ENCODE measurements at regions not wholly inside any gene's neighbourhood (a gene's known extent, or its start where the extent isn't known, plus 50 kb on each side); places are given as distances from the start of the nearest gene placed in this dataset.
"Not testable (repeated sequence)": the region's sequence is repeated elsewhere in the genome, so short reads cannot be mapped to it uniquely, and the experiment has no call there.

- no peak for DNase-seq (ENCODE audit: low read depth in 3 of 3, low spot score in 1 of 3)
Observed at GRCh38 chr6:133786016-133786415, 102.9 kb upstream of the TCF21 start.

- DNase-seq (ENCODE audit: low read depth in 3 of 3, low spot score in 1 of 3): no peak
Observed at GRCh38 chr6:133787122-133787521, 101.8 kb upstream of the TCF21 start.

- no peak for DNase-seq (ENCODE audit: low read depth in 3 of 3, low spot score in 1 of 3)
Observed at GRCh38 chr6:133787859-133788505, 100.9 kb upstream of the TCF21 start.

GRCh38 chr6:133788556-133788955, 100.4 kb upstream of the TCF21 start:
- DNase-seq (ENCODE audit: low read depth in 3 of 3, low spot score in 1 of 3): no peak

- not testable (repeated sequence) for DNase-seq (ENCODE audit: low read depth in 3 of 3, low spot score in 1 of 3)
Observed at GRCh38 chr6:133789449-133789848, 99.5 kb upstream of the TCF21 start.

GRCh38 chr6:133790756-133791155, 98.2 kb upstream of the TCF21 start:
- not testable (repeated sequence) for DNase-seq (ENCODE audit: low read depth in 3 of 3, low spot score in 1 of 3)

- DNase-seq (ENCODE audit: low read depth in 3 of 3, low spot score in 1 of 3): not testable (repeated sequence)
Observed at GRCh38 chr6:133795051-133795450, 93.9 kb upstream of the TCF21 start.

GRCh38 chr6:133796235-133796634, 92.7 kb upstream of the TCF21 start:
- no peak for DNase-seq (ENCODE audit: low read depth in 3 of 3, low spot score in 1 of 3)

- DNase-seq (ENCODE audit: low read depth in 3 of 3, low spot score in 1 of 3): no peak
Observed at GRCh38 chr6:133799043-133799442, 89.9 kb upstream of the TCF21 start.

- DNase-seq (ENCODE audit: low read depth in 3 of 3, low spot score in 1 of 3): no peak
Observed at GRCh38 chr6:133802861-133803260, 86.1 kb upstream of the TCF21 start.

- no peak for DNase-seq (ENCODE audit: low read depth in 3 of 3, low spot score in 1 of 3)
Observed at GRCh38 chr6:133804265-133804664, 84.6 kb upstream of the TCF21 start.

- no peak for DNase-seq (ENCODE audit: low read depth in 3 of 3, low spot score in 1 of 3)
Observed at GRCh38 chr6:133805876-133806275, 83.0 kb upstream of the TCF21 start.

- no peak for DNase-seq (ENCODE audit: low read depth in 3 of 3, low spot score in 1 of 3)
Observed at GRCh38 chr6:133806382-133807140, 82.4 kb upstream of the TCF21 start.

GRCh38 chr6:133807501-133807900, 81.4 kb upstream of the TCF21 start:
- DNase-seq (ENCODE audit: low read depth in 3 of 3, low spot score in 1 of 3): no peak

GRCh38 chr6:133809406-133809805, 79.5 kb upstream of the TCF21 start:
- no peak for DNase-seq (ENCODE audit: low read depth in 3 of 3, low spot score in 1 of 3)

- no peak for DNase-seq (ENCODE audit: low read depth in 3 of 3, low spot score in 1 of 3)
Observed at GRCh38 chr6:133811557-133811956, 77.4 kb upstream of the TCF21 start.

GRCh38 chr6:133812446-133812845, 76.5 kb upstream of the TCF21 start:
- not testable (repeated sequence) for DNase-seq (ENCODE audit: low read depth in 3 of 3, low spot score in 1 of 3)

- no peak for DNase-seq (ENCODE audit: low read depth in 3 of 3, low spot score in 1 of 3)
Observed at GRCh38 chr6:133814238-133814637, 74.7 kb upstream of the TCF21 start.

GRCh38 chr6:133814797-133815196, 74.1 kb upstream of the TCF21 start:
- no peak for DNase-seq (ENCODE audit: low read depth in 3 of 3, low spot score in 1 of 3)

- DNase-seq (ENCODE audit: low read depth in 3 of 3, low spot score in 1 of 3): no peak
Observed at GRCh38 chr6:133815313-133815712, 73.6 kb upstream of the TCF21 start.

- DNase-seq (ENCODE audit: low read depth in 3 of 3, low spot score in 1 of 3): no peak
Observed at GRCh38 chr6:133816171-133816570, 72.7 kb upstream of the TCF21 start.

- peak in 1 of 3 donors; percentile 44 for DNase-seq (ENCODE audit: low read depth in 3 of 3, low spot score in 1 of 3)
Observed at GRCh38 chr6:133817460-133818047, 71.4 kb upstream of the TCF21 start.
